ENCODE measurements at regions not wholly inside any gene's neighbourhood (a gene's known extent, or its start where the extent isn't known, plus 50 kb on each side); places are given as distances from the start of the nearest gene placed in this dataset.

DNA sequence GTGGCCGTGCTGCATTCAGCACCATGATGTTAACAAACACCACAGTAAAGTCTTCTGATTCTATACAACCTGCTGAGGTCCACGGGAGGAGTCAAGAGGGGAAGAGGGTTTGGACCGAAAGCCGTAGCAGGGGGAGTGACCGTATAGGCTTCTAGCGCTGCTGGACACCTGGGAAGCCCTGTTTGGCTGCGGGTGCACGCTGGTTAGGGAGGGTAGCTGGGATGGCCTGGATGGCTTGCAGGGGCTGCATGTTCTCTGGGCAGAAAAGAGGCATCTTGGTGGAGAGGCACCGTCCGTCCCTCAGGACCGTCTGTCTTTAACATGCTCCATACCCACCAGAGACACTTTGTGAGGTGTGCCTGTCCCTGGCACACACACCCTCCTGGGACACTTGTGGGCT lies 251.0 kb upstream of the IRX1 start:
- in situ Hi-C loops (cut with HindIII; ENCODE audit: low pct_unique_long_range_greater_than_20kb, low sequenced_read_pairs): no loop called here
- intact Hi-C loops (cut with micrococcal nuclease; ENCODE audit: unreplicated experiment): no loop called here
- TF ChIP-seq SIN3A (IDR thresholded peaks at IDR 0.05; ENCODE audit: borderline replicate concordance, insufficient read depth, low read depth, low read length): no peak
- TF ChIP-seq POLR2AphosphoS5 (IDR thresholded peaks at IDR 0.05; ENCODE audit: low read depth, low read length): no peak
- TF ChIP-seq TCF7L2 (IDR thresholded peaks at IDR 0.05; ENCODE audit: low read depth, low read length): no peak
- TF ChIP-seq, protein P1, sequence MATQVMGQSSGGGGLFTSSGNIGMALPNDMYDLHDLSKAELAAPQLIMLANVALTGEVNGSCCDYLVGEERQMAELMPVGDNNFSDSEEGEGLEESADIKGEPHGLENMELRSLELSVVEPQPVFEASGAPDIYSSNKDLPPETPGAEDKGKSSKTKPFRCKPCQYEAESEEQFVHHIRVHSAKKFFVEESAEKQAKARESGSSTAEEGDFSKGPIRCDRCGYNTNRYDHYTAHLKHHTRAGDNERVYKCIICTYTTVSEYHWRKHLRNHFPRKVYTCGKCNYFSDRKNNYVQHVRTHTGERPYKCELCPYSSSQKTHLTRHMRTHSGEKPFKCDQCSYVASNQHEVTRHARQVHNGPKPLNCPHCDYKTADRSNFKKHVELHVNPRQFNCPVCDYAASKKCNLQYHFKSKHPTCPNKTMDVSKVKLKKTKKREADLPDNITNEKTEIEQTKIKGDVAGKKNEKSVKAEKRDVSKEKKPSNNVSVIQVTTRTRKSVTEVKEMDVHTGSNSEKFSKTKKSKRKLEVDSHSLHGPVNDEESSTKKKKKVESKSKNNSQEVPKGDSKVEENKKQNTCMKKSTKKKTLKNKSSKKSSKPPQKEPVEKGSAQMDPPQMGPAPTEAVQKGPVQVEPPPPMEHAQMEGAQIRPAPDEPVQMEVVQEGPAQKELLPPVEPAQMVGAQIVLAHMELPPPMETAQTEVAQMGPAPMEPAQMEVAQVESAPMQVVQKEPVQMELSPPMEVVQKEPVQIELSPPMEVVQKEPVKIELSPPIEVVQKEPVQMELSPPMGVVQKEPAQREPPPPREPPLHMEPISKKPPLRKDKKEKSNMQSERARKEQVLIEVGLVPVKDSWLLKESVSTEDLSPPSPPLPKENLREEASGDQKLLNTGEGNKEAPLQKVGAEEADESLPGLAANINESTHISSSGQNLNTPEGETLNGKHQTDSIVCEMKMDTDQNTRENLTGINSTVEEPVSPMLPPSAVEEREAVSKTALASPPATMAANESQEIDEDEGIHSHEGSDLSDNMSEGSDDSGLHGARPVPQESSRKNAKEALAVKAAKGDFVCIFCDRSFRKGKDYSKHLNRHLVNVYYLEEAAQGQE (IDR thresholded peaks at IDR 0.05; ENCODE audit: insufficient read depth in 1 of 2, low read depth in 2 of 2, low read length in 1 of 2): no peak
- TF ChIP-seq, protein P2, sequence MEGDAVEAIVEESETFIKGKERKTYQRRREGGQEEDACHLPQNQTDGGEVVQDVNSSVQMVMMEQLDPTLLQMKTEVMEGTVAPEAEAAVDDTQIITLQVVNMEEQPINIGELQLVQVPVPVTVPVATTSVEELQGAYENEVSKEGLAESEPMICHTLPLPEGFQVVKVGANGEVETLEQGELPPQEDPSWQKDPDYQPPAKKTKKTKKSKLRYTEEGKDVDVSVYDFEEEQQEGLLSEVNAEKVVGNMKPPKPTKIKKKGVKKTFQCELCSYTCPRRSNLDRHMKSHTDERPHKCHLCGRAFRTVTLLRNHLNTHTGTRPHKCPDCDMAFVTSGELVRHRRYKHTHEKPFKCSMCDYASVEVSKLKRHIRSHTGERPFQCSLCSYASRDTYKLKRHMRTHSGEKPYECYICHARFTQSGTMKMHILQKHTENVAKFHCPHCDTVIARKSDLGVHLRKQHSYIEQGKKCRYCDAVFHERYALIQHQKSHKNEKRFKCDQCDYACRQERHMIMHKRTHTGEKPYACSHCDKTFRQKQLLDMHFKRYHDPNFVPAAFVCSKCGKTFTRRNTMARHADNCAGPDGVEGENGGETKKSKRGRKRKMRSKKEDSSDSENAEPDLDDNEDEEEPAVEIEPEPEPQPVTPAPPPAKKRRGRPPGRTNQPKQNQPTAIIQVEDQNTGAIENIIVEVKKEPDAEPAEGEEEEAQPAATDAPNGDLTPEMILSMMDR (IDR thresholded peaks at IDR 0.05): no peak
- Histone ChIP-seq H3K36me3 (ENCODE audit: control insufficient read depth, insufficient read depth, low read length) (no peaks in the 10 kb centered on the region), H3K4me1 (ENCODE audit: control insufficient read depth, insufficient read depth, low read length) (no peaks in the 10 kb centered on the region), H3K4me3 (ENCODE audit: low read depth in 2 of 2, low read length in 2 of 2) (no peak overlapping the region), H3K27ac (ENCODE audit: low read length) (no peak overlapping the region), H3K9me3 (ENCODE audit: control insufficient read depth, insufficient read depth, low read depth, low read length) (no peaks in the 10 kb centered on the region), H3K27me3 (ENCODE audit: control insufficient read depth, insufficient read depth, low read length) (no peaks in the 10 kb centered on the region)
- CTCF ChIA-PET: no interaction called here
- no TSS peak for BruUV-seq (replicated peaks)
- no peak for DNase-seq (ENCODE audit: low read depth, low spot score)
- POLR2A ChIA-PET: no interaction called here
- ATAC-seq: no peak

DNA sequence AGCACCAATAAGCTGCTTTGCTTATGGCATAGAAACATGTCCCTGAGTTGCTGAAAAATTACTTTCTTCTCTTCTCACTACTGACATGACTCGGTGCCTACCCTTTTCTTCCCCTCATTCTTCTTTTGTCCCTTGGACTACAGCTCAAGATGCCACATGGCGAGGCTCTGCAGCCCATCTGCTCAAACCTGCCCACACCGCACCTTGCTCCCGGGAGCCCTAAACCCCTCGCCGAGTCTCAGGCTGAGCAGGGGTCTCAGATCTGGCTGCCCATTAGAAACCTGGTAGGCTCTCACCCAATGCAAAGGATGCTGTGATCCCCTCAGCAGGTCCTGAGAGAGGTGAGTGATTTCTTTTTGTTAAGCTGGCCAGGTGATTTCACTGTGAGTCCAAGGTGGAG lies 251.7 kb upstream of the IRX1 start:
- ChIA-PET POLR2A (no interaction called here), CTCF (no interaction called here)
- Histone ChIP-seq H3K4me3 (ENCODE audit: low read depth in 2 of 2, low read length in 2 of 2) (no peak overlapping the region), H3K27ac (ENCODE audit: low read length) (no peak overlapping the region), H3K27me3 (ENCODE audit: control insufficient read depth, insufficient read depth, low read length) (no peaks in the 10 kb centered on the region), H3K4me1 (ENCODE audit: control insufficient read depth, insufficient read depth, low read length) (no peaks in the 10 kb centered on the region), H3K9me3 (ENCODE audit: control insufficient read depth, insufficient read depth, low read depth, low read length) (no peaks in the 10 kb centered on the region), H3K36me3 (ENCODE audit: control insufficient read depth, insufficient read depth, low read length) (no peaks in the 10 kb centered on the region)
- BruUV-seq (replicated peaks): no TSS peak
- DNase-seq (ENCODE audit: low read depth, low spot score) (no peak), ATAC-seq (no peak)
- in situ Hi-C loops (cut with HindIII; ENCODE audit: low pct_unique_long_range_greater_than_20kb, low sequenced_read_pairs) (no loop called here), intact Hi-C loops (cut with micrococcal nuclease; ENCODE audit: unreplicated experiment) (no loop called here)
- TF ChIP-seq, protein P2 (IDR thresholded peaks at IDR 0.05): no peak
- TF ChIP-seq SIN3A (IDR thresholded peaks at IDR 0.05; ENCODE audit: borderline replicate concordance, insufficient read depth, low read depth, low read length): no peak
- TF ChIP-seq, protein P1 (IDR thresholded peaks at IDR 0.05; ENCODE audit: insufficient read depth in 1 of 2, low read depth in 2 of 2, low read length in 1 of 2): no peak
- TF ChIP-seq TCF7L2 (IDR thresholded peaks at IDR 0.05; ENCODE audit: low read depth, low read length): no peak
- TF ChIP-seq POLR2AphosphoS5 (IDR thresholded peaks at IDR 0.05; ENCODE audit: low read depth, low read length): no peak

All from Panc1 (cell line).